Stimulated activated CD4-positive, alpha-beta T cell treated with anti-CD3 and anti-CD28 coated beads, TNF-alpha, amount 100 ng/mL, for 4 hours (primary cell): ENCODE measurements at regions not wholly inside any gene's neighbourhood (a gene's known extent, or its start where the extent isn't known, plus 50 kb on each side); places are given as distances from the start of the nearest gene placed in this dataset.
"Not testable (repeated sequence)": the region's sequence is repeated elsewhere in the genome, so short reads cannot be mapped to it uniquely, and the experiment has no call there.

Experiments
- DNase-seq, 3 experiments: peaks; one replicate each; pipeline ENCODE4 v3.0.0-alpha.2; 2020; ENCODE audit warnings: low read depth in 3 of 3

GRCh38 chr3:20832963-20833362, 647.0 kb upstream of the SGO1 start:
- no peak for DNase-seq

GRCh38 chr3:20822251-20822650, 636.2 kb upstream of the SGO1 start:
- DNase-seq: no peak

GRCh38 chr3:20820872-20821271, 634.9 kb upstream of the SGO1 start:
- DNase-seq: not testable (repeated sequence)

- DNase-seq: no peak
These were observed 625.6 kb upstream of the SGO1 start for GRCh38 chr3:20811631-20812030.

GRCh38 chr3:20811006-20811405, 625.0 kb upstream of the SGO1 start:
- no peak for DNase-seq

GRCh38 chr3:20810555-20810954, 624.5 kb upstream of the SGO1 start:
- no peak for DNase-seq

GRCh38 chr3:20809356-20809755, 623.4 kb upstream of the SGO1 start:
- DNase-seq: no peak

- DNase-seq: no peak
These were observed 622.9 kb upstream of the SGO1 start for GRCh38 chr3:20808864-20809263.

GRCh38 chr3:20798666-20799065, 612.7 kb upstream of the SGO1 start:
- DNase-seq: no peak

- no peak for DNase-seq
These were observed 601.0 kb upstream of the SGO1 start for GRCh38 chr3:20787005-20787404.

- DNase-seq: no peak
These were observed 590.7 kb upstream of the SGO1 start for GRCh38 chr3:20776692-20777091.

- no peak for DNase-seq
These were observed 590.3 kb upstream of the SGO1 start for GRCh38 chr3:20776286-20776685.

GRCh38 chr3:20773320-20773984, 587.4 kb upstream of the SGO1 start:
- no peak for DNase-seq

GRCh38 chr3:20772869-20773268, 586.9 kb upstream of the SGO1 start:
- no peak for DNase-seq

- DNase-seq: no peak
These were observed 583.4 kb upstream of the SGO1 start for GRCh38 chr3:20769430-20769829.

GRCh38 chr3:20760981-20761380, 575.0 kb upstream of the SGO1 start:
- no peak for DNase-seq

- DNase-seq: no peak
These were observed 566.4 kb upstream of the SGO1 start for GRCh38 chr3:20752416-20752815.

GRCh38 chr3:20751296-20751695, 565.3 kb upstream of the SGO1 start:
- DNase-seq: no peak

GRCh38 chr3:20747741-20748140, 561.7 kb upstream of the SGO1 start:
- no peak for DNase-seq

GRCh38 chr3:20743553-20744321, 557.7 kb upstream of the SGO1 start:
- DNase-seq: no peak

GRCh38 chr3:20742903-20743552, 557.0 kb upstream of the SGO1 start:
- DNase-seq: no peak

GRCh38 chr3:20741381-20741780, 555.4 kb upstream of the SGO1 start:
- DNase-seq: no peak

- DNase-seq: no peak
These were observed 553.8 kb upstream of the SGO1 start for GRCh38 chr3:20739814-20740213.
